ENCODE measurements at regions not wholly inside any gene's neighbourhood (a gene's known extent, or its start where the extent isn't known, plus 50 kb on each side); places are given as distances from the start of the nearest gene placed in this dataset.

DNA sequence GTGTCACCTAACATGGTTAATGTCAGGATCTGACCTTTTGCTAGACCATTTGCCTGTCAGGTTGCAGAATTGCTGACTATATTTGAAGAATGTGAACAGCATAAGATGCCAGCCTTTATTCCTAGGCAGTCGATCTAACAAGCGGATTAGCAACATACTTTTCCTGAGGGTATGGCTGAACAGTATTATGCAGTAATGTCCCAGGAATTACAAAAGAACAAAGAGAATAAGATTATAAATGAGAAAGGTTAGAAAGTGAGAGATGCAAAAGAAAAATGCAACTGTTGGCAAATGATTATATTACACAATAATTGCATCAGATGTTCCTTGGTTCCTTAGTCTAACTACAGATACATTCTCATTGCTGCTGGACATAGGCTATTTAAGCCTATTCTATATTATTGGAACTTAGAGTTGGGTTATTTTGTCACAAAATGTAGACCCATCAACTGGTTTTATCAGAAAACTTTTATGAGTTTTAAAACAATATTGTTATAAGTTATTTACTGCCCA lies 647.1 kb upstream of the CRIM1 start:
- no peak for TF ChIP-seq SP1 (IDR thresholded peaks at IDR 0.05)
- TF ChIP-seq HNF4A (conservative IDR thresholded peaks at IDR 0.05), result no peak
- no peak for TF ChIP-seq EGR1 (IDR thresholded peaks at IDR 0.05; ENCODE audit: low read depth in 2 of 2)
- TF ChIP-seq, protein P1, sequence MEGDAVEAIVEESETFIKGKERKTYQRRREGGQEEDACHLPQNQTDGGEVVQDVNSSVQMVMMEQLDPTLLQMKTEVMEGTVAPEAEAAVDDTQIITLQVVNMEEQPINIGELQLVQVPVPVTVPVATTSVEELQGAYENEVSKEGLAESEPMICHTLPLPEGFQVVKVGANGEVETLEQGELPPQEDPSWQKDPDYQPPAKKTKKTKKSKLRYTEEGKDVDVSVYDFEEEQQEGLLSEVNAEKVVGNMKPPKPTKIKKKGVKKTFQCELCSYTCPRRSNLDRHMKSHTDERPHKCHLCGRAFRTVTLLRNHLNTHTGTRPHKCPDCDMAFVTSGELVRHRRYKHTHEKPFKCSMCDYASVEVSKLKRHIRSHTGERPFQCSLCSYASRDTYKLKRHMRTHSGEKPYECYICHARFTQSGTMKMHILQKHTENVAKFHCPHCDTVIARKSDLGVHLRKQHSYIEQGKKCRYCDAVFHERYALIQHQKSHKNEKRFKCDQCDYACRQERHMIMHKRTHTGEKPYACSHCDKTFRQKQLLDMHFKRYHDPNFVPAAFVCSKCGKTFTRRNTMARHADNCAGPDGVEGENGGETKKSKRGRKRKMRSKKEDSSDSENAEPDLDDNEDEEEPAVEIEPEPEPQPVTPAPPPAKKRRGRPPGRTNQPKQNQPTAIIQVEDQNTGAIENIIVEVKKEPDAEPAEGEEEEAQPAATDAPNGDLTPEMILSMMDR (IDR thresholded peaks at IDR 0.05; ENCODE audit: low read depth, low read length, missing input control), result no peak
- TF ChIP-seq, protein P2, sequence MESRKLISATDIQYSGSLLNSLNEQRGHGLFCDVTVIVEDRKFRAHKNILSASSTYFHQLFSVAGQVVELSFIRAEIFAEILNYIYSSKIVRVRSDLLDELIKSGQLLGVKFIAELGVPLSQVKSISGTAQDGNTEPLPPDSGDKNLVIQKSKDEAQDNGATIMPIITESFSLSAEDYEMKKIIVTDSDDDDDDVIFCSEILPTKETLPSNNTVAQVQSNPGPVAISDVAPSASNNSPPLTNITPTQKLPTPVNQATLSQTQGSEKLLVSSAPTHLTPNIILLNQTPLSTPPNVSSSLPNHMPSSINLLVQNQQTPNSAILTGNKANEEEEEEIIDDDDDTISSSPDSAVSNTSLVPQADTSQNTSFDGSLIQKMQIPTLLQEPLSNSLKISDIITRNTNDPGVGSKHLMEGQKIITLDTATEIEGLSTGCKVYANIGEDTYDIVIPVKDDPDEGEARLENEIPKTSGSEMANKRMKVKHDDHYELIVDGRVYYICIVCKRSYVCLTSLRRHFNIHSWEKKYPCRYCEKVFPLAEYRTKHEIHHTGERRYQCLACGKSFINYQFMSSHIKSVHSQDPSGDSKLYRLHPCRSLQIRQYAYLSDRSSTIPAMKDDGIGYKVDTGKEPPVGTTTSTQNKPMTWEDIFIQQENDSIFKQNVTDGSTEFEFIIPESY (IDR thresholded peaks at IDR 0.05), result no peak
- no peak for TF ChIP-seq RXRA (IDR thresholded peaks at IDR 0.05)
- TF ChIP-seq YY1 (IDR thresholded peaks at IDR 0.05), result no peak
- TF ChIP-seq, protein P3, sequence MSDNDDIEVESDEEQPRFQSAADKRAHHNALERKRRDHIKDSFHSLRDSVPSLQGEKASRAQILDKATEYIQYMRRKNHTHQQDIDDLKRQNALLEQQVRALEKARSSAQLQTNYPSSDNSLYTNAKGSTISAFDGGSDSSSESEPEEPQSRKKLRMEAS (IDR thresholded peaks at IDR 0.05), result no peak
- no peak for TF ChIP-seq TAF1 (conservative IDR thresholded peaks at IDR 0.05)
- TF ChIP-seq, protein P4, sequence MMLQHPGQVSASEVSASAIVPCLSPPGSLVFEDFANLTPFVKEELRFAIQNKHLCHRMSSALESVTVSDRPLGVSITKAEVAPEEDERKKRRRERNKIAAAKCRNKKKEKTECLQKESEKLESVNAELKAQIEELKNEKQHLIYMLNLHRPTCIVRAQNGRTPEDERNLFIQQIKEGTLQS (IDR thresholded peaks at IDR 0.05), result no peak
- no peak for TF ChIP-seq RAD21 (IDR thresholded peaks at IDR 0.05)
- TF ChIP-seq, protein P5, sequence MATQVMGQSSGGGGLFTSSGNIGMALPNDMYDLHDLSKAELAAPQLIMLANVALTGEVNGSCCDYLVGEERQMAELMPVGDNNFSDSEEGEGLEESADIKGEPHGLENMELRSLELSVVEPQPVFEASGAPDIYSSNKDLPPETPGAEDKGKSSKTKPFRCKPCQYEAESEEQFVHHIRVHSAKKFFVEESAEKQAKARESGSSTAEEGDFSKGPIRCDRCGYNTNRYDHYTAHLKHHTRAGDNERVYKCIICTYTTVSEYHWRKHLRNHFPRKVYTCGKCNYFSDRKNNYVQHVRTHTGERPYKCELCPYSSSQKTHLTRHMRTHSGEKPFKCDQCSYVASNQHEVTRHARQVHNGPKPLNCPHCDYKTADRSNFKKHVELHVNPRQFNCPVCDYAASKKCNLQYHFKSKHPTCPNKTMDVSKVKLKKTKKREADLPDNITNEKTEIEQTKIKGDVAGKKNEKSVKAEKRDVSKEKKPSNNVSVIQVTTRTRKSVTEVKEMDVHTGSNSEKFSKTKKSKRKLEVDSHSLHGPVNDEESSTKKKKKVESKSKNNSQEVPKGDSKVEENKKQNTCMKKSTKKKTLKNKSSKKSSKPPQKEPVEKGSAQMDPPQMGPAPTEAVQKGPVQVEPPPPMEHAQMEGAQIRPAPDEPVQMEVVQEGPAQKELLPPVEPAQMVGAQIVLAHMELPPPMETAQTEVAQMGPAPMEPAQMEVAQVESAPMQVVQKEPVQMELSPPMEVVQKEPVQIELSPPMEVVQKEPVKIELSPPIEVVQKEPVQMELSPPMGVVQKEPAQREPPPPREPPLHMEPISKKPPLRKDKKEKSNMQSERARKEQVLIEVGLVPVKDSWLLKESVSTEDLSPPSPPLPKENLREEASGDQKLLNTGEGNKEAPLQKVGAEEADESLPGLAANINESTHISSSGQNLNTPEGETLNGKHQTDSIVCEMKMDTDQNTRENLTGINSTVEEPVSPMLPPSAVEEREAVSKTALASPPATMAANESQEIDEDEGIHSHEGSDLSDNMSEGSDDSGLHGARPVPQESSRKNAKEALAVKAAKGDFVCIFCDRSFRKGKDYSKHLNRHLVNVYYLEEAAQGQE (IDR thresholded peaks at IDR 0.05), result no peak
- no peak for TF ChIP-seq NR2F2 (IDR thresholded peaks at IDR 0.05)
- TF ChIP-seq FOXA1 (IDR thresholded peaks at IDR 0.05), result no peak
